Bronchial epithelial cell (primary cell): ENCODE measurements at regions not wholly inside any gene's neighbourhood (a gene's known extent, or its start where the extent isn't known, plus 50 kb on each side); places are given as distances from the start of the nearest gene placed in this dataset.
"Not testable (repeated sequence)": the region's sequence is repeated elsewhere in the genome, so short reads cannot be mapped to it uniquely, and the experiment has no call there.

Source experiments
- DNase-seq: peaks from one replicate; pipeline ENCODE4 v3.0.0-alpha.2; 2010; ENCODE audit warnings: low read depth
- FAIRE-seq: peaks from 2 replicates; lab custom pipeline; 2011; peaks lifted over from hg19 to GRCh38; lab: Jason Lieb, UNC
- H3K27me3 ChIP-seq: 2 replicates; pipeline ENCODE4 v1.5.1; 2011; ENCODE audit warnings: low read length; ENCODE audit not compliant: control insufficient read depth, insufficient read depth
- H3K36me3 ChIP-seq: 2 replicates; pipeline ENCODE4 v1.5.1; 2011; ENCODE audit warnings: low read length; ENCODE audit not compliant: control insufficient read depth, insufficient read depth
- H3K4me3 ChIP-seq: 2 replicates; pipeline ENCODE4 v1.5.1; 2011; ENCODE audit warnings: mild to moderate bottlenecking, low read depth, low read length, control low read depth
- TF ChIP-seq, protein P1 (sequence below): IDR thresholded peaks from 2 replicates; pipeline ENCODE4 v1.5.1; 2011; ENCODE audit warnings: mild to moderate bottlenecking, moderate library complexity, low read length, control low read depth, inconsistent platforms; ENCODE audit not compliant: insufficient read depth, severe bottlenecking

DNA sequence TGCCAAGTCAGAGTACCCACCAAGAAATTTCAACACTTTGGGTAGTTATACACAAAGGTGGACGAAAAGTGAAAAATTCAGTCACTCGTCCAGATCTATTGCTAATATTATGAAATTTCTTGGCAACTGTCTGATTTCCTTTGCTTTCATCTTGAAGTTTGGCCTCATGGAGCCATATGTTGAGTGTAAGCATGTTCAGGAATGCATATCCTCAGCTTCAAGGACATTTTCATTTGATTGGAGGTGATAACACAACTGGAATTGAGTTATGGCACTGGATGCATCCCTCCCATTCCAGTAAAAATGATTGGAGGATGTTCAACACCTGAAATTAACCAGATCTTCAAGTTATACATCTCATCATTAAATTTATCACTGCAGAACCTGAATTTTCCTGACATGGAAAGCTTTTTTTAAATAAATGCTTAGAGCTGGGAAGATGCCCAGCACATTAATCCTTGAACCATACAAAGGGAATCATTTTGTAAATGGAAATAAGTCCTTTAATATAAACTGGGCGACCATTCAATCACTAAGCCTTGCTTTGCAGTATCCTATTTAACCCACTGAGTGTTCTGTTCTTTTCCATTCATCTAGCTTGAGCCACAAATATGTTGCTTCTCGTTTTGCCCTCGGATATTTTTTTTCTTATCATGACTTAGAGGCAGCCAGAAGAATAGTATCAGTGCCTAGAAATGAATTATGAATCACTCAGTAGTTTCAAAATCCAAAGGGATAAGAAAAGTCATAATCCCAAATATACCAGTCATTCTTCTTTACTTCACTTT is 273.7 kb upstream of the PIK3R1 start:
- FAIRE-seq: no peak

DNA sequence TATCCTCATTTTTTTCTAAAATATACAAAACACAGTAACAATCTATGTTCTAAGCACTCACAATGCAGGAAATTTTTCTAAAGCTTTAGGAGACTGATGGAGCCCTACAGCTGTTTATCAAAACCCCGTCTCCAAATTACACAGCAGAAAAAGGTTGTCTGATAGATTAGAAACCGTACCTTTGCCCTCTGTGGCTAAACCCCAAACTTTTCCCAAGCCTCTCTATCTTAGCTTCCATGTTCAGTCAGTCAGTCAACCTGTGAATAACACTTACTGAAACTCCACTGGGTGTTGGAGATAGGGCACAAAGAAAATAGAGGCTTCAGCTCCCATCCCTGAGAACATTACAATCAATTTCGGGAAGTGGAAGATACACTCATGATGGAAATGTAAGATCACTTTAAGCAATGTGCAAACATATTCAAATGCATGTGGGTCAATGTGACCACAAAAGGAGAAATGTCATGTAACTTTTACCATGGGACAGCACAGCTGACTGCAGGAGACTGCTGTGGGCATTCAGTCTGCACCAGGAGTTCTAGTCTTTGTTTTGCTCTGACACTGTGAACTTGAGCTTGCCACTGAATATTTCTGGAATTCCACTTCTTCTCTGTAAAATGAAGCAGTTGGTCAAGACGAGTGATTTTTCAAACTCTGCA is 279.5 kb upstream of the PIK3R1 start:
- FAIRE-seq (no peak), DNase-seq (no peak)
- H3K36me3 ChIP-seq: no peaks in the 10 kb centered on the region
- no peak overlapping the region for H3K4me3 ChIP-seq
- H3K27me3 ChIP-seq: peaks cover 3% of the 10 kb centered on the region
- TF ChIP-seq, protein P1, sequence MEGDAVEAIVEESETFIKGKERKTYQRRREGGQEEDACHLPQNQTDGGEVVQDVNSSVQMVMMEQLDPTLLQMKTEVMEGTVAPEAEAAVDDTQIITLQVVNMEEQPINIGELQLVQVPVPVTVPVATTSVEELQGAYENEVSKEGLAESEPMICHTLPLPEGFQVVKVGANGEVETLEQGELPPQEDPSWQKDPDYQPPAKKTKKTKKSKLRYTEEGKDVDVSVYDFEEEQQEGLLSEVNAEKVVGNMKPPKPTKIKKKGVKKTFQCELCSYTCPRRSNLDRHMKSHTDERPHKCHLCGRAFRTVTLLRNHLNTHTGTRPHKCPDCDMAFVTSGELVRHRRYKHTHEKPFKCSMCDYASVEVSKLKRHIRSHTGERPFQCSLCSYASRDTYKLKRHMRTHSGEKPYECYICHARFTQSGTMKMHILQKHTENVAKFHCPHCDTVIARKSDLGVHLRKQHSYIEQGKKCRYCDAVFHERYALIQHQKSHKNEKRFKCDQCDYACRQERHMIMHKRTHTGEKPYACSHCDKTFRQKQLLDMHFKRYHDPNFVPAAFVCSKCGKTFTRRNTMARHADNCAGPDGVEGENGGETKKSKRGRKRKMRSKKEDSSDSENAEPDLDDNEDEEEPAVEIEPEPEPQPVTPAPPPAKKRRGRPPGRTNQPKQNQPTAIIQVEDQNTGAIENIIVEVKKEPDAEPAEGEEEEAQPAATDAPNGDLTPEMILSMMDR: no peak

More for the DNA sequence above, 273.7 kb upstream of the PIK3R1 start:
- TF ChIP-seq, protein P1: no peak
- H3K36me3 ChIP-seq: no peaks in the 10 kb centered on the region
- H3K4me3 ChIP-seq: no peak overlapping the region
- H3K27me3 ChIP-seq: peaks cover 3% of the 10 kb centered on the region
- DNase-seq: peak; percentile 39

DNA sequence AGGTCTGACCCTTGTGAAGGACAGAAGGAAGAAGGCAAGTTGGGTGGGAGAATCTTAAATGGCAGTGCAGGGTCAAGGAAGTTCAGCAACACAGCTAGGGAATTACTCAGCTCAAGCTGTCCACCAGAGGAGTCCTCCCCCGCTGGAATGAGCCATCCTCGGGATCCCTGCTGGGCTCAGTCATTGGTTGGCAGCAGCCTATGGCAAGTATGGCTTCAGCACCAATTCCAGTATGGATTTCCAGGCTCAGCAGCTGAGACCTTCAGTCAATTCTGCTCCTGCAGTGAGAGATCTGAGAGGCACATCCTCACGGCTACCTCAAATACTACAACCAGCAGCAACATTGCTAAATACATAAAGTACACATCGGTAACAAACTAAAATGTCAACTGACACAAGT is 280.6 kb upstream of the PIK3R1 start:
- peak; percentile 32 for FAIRE-seq
- no peaks in the 10 kb centered on the region for H3K36me3 ChIP-seq
- H3K27me3 ChIP-seq: peaks cover 3% of the 10 kb centered on the region
- H3K4me3 ChIP-seq: no peak overlapping the region
- no peak for DNase-seq
- TF ChIP-seq, protein P1: no peak

DNA sequence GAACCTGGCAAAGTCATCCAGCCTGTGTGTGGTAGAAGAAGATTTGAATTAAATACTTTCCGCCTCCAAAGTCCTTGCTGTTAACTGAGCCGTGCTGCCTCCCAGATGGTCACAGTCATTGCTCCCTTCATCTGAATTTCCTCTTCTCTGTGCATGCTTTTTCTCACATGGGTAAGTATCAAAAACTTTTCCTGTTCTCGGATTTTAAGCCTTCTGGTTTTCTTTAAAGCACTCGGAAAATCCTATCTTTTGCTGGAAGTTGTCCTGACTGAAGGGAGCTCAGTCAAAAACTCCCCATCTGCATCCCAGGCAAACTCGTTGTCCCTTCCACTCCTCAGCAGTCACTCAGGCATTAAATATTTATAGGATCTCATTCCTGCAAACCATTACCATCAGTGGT is 290.0 kb upstream of the PIK3R1 start:
- DNase-seq (no peak), FAIRE-seq (no peak)
- TF ChIP-seq, protein P1: no peak
- Histone ChIP-seq H3K36me3 (no peaks in the 10 kb centered on the region), H3K4me3 (no peak overlapping the region), H3K27me3 (peaks cover 2% of the 10 kb centered on the region)

DNA sequence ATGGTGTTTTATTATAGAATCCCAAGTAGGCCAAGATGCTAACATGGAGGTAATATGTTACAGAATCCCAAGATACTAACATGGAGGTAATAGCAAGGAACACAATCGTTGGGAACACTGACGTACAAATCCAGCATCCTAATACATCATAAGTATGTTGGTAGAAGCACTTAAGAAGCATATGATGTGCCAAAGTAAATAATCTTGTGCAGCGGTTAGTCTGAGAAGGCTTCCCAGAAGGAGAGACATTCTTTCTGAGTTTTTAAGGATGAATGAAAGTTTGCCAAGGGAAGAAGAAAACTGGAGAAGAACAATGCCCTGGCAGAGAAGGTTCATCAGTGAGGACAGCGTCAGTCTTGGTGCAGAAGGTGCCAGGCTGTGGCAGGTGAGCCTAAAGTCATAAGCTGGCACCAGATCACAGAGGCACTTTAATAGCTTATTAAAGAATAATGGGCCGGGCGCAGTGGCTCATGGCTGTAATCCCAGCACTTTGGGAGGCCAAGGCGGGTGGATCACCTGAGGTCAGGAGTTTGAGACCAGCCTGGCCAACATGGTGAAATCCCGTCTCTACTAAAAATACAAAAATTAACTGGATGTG is 294.5 kb upstream of the PIK3R1 start:
- Histone ChIP-seq H3K36me3 (no peaks in the 10 kb centered on the region), H3K4me3 (no peak overlapping the region), H3K27me3 (peaks cover 5% of the 10 kb centered on the region)
- FAIRE-seq (no peak), DNase-seq (no peak)
- TF ChIP-seq, protein P1: no peak

DNA sequence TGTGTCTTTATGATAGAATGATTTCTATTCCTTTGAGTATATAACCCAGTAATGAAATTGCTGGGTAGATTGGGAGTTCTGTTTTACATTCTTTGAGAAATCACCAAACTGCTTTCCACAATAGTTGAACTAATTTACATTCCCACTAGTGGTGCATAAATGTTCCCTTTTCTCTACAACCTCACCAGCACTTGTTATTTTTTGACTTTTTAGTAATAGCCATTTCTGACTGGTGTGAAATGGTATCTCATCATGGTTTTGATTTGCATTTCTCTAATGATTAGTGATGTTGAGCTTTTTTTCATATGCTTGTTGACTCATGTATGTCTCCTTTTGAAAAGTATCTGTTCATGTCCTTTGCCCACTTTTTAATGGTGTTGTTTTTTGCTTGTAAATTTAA is 296.0 kb upstream of the PIK3R1 start:
- DNase-seq, FAIRE-seq, H3K36me3 ChIP-seq, H3K27me3 ChIP-seq, H3K4me3 ChIP-seq: not testable (repeated sequence)
